Activated T-helper 1 cell treated with anti-CD3 and anti-CD28 coated beads, Interleukin-12 subunit alpha, Interleukin-12 subunit beta, Interleukin-2, Interleukin-4 antibody, amounts not matched to agents 30 ng/mL and 10 ng/mL and 1 ng/mL, durations not matched to agents 14 hours and 24 hours and 36 hours (primary cell): ENCODE measurements at regions not wholly inside any gene's neighbourhood (a gene's known extent, or its start where the extent isn't known, plus 50 kb on each side); places are given as distances from the start of the nearest gene placed in this dataset.
A peak's percentile ranks its signal among the peaks of the same experiment; 100 is the strongest.

Experiments used
- DNase-seq: peaks from one replicate; pipeline ENCODE4 v3.0.0; 2021; ENCODE audit warnings: low spot score
- H3K27ac Mint-ChIP-seq: one replicate; pipeline ENCODE4 v1.8.0; 2021; ENCODE audit warnings: mild to moderate bottlenecking, mixed read lengths
- H3K27me3 Mint-ChIP-seq: one replicate; pipeline ENCODE4 v1.8.0; 2022; ENCODE audit warnings: mild to moderate bottlenecking, moderate library complexity, mixed read lengths; ENCODE audit not compliant: insufficient read depth
- H3K36me3 Mint-ChIP-seq: one replicate; pipeline ENCODE4 v1.8.0; 2021; ENCODE audit warnings: low read depth, mixed read lengths
- H3K4me1 Mint-ChIP-seq: one replicate; pipeline ENCODE4 v1.8.0; 2021; ENCODE audit warnings: low read depth, mixed read lengths
- H3K4me3 Mint-ChIP-seq: one replicate; pipeline ENCODE4 v1.8.0; 2021; ENCODE audit warnings: mild to moderate bottlenecking, moderate library complexity, mixed read lengths
- H3K9me3 Mint-ChIP-seq: one replicate; pipeline ENCODE4 v1.8.0; 2021; ENCODE audit warnings: mixed read lengths
- intact Hi-C: fragments of 100-400 bp; cut with micrococcal nuclease; formaldehyde crosslinking; loops from one replicate; pipeline ENCODE4 v1.15.1; 2024

DNA sequence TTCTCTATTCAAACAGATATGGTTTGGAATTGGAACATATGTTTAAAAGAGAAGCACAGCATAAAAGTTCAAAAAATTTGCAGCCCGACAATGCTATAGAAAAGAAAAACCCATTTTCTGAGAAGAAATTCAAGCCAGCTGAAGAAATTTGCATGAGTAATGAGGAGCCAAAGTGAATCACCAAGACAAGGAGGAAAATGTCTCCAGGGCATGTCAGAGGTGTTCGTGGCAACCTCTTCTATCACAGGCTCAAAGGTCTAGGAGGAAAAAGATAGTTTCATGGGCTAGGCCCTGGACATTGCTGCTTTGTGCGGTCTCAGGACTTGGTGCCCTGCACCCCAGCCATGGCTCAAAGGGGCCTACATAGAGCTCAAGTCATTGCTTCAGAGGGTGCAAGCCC is 134.8 kb upstream of the ADAMTS16 start:
- DNase-seq = no peak
- intact Hi-C loops = no loop called here
- no peak overlapping the region for H3K27ac Mint-ChIP-seq
- H3K4me1 Mint-ChIP-seq = no peaks in the 10 kb centered on the region
- H3K36me3 Mint-ChIP-seq = no peaks in the 10 kb centered on the region
- no peak overlapping the region for H3K4me3 Mint-ChIP-seq
- peaks cover 7% of the 10 kb centered on the region for H3K9me3 Mint-ChIP-seq
- no peaks in the 10 kb centered on the region for H3K27me3 Mint-ChIP-seq

DNA sequence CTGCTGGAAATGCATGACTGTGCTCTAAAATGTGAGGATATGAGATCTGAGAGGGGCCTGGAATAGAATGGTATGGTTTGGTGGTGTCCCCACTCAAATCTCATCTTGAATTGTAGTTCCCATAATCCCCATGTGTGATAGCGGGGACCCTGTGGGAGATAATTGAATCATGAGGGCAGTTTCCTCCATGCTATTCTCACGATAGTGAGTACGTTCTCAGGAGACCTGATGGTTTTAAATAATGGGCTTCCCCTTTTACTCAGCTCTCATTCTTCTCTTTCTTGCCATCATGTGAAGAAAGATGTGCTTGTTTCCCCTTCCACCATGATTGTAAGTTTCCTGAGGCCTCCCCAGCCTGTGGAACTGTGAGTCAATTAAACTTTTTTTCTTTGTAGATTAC is 133.6 kb upstream of the ADAMTS16 start:
- H3K9me3 Mint-ChIP-seq = peaks cover 14% of the 10 kb centered on the region
- no peaks in the 10 kb centered on the region for H3K36me3 Mint-ChIP-seq
- no peaks in the 10 kb centered on the region for H3K4me1 Mint-ChIP-seq
- intact Hi-C loops = no loop called here
- DNase-seq = no peak
- H3K27ac Mint-ChIP-seq = no peak overlapping the region
- no peak overlapping the region for H3K4me3 Mint-ChIP-seq
- H3K27me3 Mint-ChIP-seq = no peaks in the 10 kb centered on the region

DNA sequence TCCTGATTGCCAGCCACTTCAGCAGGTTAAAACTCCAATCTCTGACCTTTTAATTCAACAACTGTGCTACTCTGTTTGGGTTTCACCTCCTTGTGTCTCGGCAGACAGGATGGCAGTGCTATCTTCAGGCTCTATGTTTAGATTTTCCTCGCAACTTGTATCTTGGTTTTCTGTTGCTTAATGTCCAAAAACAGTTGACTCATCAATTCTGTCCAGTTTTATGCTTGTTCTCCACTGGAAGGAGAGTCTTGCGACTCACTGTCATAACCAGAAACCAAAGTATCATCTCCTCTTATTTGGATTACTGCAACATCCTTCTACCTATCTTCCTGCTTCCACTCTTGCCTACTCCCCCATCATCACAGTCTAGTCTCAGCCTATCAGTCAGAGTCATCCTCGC is 130.9 kb upstream of the ADAMTS16 start:
- Mint-ChIP-seq H3K36me3 (no peaks in the 10 kb centered on the region), H3K27me3 (no peaks in the 10 kb centered on the region), H3K4me1 (no peaks in the 10 kb centered on the region), H3K9me3 (peaks cover 16% of the 10 kb centered on the region), H3K4me3 (no peak overlapping the region), H3K27ac (no peak overlapping the region)
- intact Hi-C loops = no loop called here
- DNase-seq = no peak

DNA sequence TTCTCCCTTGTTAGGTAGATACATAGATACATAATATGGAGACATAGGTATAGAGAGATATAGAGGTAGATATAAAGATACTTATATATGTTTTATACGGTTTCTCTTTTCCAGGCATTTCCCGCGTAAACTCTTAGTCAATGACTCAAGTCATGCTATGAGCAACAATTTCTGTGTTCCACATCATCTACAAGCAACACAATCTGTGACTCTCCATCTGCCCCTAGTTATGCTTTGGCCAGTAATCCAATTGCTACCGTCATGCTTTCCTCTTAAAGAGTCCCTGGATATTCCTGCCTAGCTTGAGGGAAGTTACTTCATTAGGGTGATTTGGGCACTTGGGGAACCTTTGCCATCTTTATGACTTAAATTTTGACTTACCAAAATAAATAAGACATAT is 129.0 kb upstream of the ADAMTS16 start:
- Mint-ChIP-seq H3K27ac (no peak overlapping the region), H3K9me3 (peaks cover 16% of the 10 kb centered on the region), H3K27me3 (no peaks in the 10 kb centered on the region), H3K4me1 (no peaks in the 10 kb centered on the region), H3K36me3 (no peaks in the 10 kb centered on the region), H3K4me3 (no peak overlapping the region)
- no peak for DNase-seq
- intact Hi-C loops = no loop called here

DNA sequence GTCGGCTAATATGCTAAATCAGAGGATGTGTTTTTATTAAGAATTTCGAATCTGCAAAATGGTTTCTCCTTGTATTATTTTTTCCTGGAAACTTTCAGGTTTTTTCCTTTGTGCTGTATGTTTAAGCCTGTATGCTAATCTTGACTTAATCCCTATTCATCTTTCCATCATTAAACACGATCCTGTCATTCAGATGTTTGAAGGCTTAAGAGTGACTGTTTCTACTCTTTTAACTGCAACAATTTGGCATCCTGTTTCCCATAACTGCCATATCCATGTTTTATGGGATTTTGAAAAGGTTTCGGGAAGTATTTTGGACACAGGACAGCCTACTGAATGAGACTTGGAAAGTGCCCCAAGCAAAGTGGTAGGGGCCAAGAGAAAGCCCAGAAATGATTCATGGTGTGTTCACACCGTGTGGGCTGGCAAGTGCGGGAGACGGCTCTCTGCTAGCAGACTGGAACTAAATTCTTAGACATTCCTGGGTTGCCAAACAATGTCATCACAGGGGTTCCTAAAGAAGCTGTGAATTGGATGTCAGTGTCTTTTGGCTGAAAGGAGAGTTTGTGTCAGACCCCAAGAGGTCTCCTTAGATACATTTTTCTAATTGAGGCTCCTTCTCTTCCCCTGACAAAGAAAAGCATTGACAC is 125.4 kb upstream of the ADAMTS16 start:
- Mint-ChIP-seq H3K9me3 (peaks cover 15% of the 10 kb centered on the region), H3K4me3 (no peak overlapping the region), H3K27me3 (no peaks in the 10 kb centered on the region), H3K27ac (no peak overlapping the region), H3K36me3 (no peaks in the 10 kb centered on the region), H3K4me1 (no peaks in the 10 kb centered on the region)
- no peak for DNase-seq
- intact Hi-C loops = no loop called here

DNA sequence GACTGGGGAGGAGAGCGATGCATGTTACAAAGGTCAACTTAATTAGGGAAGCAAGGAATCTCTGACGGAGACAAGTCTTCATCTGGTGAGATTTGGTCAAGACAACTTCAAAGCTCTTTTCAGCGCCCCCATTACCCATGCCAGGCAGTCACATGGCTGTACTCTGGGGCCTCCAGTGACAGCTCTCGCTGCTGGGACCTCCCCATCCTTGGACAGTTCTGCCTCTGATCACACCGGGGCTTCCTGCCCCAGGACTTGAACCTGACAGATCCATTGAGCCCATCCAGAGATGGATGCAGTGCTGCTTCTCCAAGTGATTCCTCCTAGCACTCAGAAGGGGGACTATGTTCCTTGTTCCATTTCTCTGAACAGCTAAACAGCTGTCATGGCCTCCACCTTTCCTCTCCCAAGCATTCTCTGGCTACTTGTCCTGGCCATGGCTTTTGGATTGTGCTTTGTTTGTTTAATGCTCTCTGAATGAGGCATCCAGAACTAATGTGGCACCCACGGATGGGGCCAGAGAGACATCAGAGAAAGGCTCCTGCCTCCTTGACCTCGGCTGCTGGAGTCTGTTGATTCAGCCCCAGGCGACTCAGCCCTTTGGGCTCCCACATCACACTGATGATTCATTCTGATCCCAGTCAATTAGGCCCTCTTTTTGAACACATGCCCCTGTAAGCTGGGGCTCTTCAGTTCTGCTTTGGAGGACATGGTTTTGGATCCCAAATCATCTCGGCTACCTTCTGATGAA is 122.1 kb upstream of the ADAMTS16 start:
- Mint-ChIP-seq H3K27ac (no peak overlapping the region), H3K36me3 (no peaks in the 10 kb centered on the region), H3K27me3 (no peaks in the 10 kb centered on the region), H3K4me3 (no peak overlapping the region), H3K4me1 (no peaks in the 10 kb centered on the region), H3K9me3 (peaks cover 4% of the 10 kb centered on the region)
- intact Hi-C loops = no loop called here
- DNase-seq = no peak

DNA sequence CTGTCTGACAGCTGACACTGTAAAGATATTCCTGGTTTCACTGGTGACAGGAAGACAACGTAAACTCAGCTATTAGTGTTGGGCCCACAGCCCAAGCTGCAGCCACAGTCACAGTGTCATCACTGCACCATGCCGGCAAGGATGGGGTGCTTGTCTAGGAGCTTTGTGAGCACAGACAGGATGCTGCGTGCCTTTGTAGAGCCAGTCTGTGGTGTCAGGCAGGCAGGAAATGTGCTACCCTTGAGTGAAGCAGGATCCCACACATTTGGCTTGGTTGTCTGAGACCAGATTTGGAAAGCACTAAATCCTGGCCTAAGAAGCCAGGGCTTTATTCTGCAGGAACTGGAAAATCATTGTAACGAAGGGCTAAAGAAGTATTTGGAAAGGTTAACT is 121.6 kb upstream of the ADAMTS16 start:
- no peaks in the 10 kb centered on the region for H3K36me3 Mint-ChIP-seq
- H3K9me3 Mint-ChIP-seq = peaks cover 4% of the 10 kb centered on the region
- DNase-seq = no peak
- intact Hi-C loops = no loop called here
- no peak overlapping the region for H3K27ac Mint-ChIP-seq
- H3K4me1 Mint-ChIP-seq = no peaks in the 10 kb centered on the region
- H3K27me3 Mint-ChIP-seq = no peaks in the 10 kb centered on the region
- H3K4me3 Mint-ChIP-seq = no peak overlapping the region

DNA sequence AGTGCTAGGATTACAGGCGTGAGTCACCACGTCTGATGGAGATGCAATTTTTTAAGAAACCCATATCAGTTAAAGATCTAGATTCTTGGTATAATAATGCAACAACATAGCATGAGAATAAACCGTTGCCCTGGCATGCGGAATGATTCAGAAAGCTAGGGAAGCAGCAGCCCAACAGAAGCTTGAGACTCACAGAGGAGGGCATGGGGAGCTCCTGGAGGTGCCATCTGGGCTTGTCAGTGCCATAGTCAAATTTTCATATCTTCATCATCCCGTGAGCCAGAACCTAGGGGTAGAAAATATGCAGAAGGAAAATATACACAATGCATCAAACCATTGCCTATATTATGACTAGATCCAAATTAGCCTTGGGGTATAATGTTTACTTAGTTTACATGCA is 118.7 kb upstream of the ADAMTS16 start:
- Mint-ChIP-seq H3K4me3 (no peak overlapping the region), H3K27ac (no peak overlapping the region), H3K9me3 (peaks cover 23% of the 10 kb centered on the region), H3K27me3 (no peaks in the 10 kb centered on the region), H3K4me1 (no peaks in the 10 kb centered on the region), H3K36me3 (peaks cover 3% of the 10 kb centered on the region)
- intact Hi-C loops = no loop called here
- DNase-seq = no peak

DNA sequence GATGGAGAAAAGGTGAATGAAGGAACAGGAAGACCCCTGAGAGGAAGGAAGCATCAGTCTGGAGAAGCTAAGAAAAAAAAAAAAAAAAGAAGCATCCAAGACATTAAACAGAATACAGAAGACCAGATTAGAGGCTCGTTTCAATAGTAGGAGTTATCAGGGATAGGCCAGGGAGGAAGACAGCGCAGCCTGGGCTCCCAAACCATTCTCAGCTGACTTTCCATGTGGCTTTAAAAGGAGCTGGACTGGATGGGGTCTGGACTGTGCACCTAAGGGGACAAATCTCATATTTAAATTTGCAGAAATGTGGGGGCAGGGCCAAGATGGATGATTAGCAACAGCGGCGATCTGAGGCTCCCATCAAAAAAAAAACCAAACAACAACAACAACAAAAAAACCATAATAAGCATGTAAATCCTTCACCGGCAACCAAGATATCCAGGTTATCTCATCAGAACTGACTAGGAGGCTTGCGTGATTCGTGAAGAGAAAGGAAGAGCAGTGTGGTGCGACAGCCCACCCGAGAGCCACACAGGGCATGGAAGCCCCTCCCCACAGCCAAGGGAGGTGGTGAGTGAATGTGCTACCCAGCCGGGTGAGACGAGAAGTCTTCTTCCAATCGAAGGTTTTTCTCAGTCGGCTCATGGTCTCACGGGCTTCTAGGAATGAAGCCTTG is 114.9 kb upstream of the ADAMTS16 start:
- Mint-ChIP-seq H3K27me3 (no peaks in the 10 kb centered on the region), H3K27ac (peak overlapping the region; percentile 19), H3K4me1 (no peaks in the 10 kb centered on the region), H3K36me3 (peaks cover 3% of the 10 kb centered on the region), H3K9me3 (peaks cover 24% of the 10 kb centered on the region), H3K4me3 (no peak overlapping the region)
- intact Hi-C loops = no loop called here
- DNase-seq = no peak

DNA sequence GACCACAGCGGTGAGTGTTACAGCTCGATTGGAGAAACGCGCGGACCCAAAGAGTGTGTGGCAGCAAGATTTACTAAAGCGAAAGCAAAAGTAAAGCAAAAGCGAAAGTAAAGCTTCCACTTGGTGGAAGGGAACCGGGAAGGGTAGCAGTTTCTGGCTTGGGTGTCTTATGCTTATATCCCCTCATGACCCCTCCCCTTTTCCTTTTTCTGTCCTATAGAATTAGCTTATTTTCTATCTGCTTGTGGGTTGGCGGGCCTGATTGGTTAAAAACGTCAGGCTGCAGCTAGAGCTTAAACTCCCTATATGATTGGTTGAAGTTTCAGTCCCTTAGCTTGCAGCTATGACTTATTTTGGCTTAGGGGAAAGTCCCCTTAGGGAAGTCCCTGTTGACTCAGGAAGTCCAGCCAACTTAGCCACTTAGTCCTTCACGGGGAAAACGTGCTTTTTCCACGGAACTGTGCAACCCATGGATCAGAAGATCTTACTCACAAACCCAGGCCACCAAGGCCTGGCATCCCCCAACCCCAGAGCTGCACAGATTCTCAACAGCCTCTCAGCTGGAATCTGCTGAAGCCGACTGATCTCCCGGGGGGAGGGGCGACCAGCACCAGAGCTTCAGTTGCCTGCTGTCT is 114.2 kb upstream of the ADAMTS16 start:
- no peaks in the 10 kb centered on the region for H3K4me1 Mint-ChIP-seq
- H3K9me3 Mint-ChIP-seq = peaks cover 24% of the 10 kb centered on the region
- H3K27ac Mint-ChIP-seq = peak overlapping the region; percentile 18
- H3K4me3 Mint-ChIP-seq = no peak overlapping the region
- H3K36me3 Mint-ChIP-seq = peaks cover 3% of the 10 kb centered on the region
- H3K27me3 Mint-ChIP-seq = no peaks in the 10 kb centered on the region
- intact Hi-C loops = no loop called here
- no peak for DNase-seq

DNA sequence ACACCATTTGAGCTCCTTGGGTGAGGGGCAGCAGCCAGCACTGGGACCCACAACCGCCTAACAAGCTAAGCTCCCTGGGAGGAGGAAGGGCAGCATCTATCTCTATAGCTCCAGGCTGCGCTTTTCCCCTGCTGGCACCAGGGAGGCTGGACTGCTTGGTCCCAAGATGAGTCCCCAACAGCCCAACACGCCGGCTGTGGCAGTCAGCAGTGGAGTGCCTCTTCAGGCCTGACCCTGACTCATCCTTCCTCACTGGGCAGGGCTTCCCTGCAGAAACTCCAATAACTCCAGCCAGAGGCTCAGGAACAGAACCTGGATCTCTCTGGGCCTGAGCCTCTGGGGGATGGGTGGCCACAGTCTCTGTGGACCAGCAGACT is 113.7 kb upstream of the ADAMTS16 start:
- Mint-ChIP-seq H3K4me3 (no peak overlapping the region), H3K36me3 (peaks cover 3% of the 10 kb centered on the region), H3K4me1 (no peaks in the 10 kb centered on the region), H3K9me3 (peaks cover 24% of the 10 kb centered on the region), H3K27me3 (no peaks in the 10 kb centered on the region), H3K27ac (no peak overlapping the region)
- no peak for DNase-seq
- intact Hi-C loops = no loop called here

DNA sequence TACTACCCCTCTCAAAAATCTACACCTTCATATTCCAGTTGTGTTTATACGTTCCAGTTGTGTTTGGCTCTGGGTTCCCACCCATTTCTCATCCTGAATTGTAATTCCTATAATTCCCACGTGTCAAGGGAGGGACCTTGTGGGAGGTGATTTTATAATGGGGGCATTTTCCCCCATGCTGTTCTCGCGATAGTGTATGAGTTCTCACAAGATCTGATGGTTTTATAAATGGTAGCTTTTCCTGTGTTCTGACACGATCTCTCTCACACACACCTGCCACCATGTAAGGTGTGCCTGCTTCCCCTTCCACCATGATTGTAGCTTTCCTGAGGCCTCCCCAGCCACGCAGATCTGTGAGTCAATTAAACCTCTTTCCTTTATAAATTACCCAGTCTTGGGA is 108.5 kb upstream of the ADAMTS16 start:
- H3K4me3 Mint-ChIP-seq = no peak overlapping the region
- no peak for DNase-seq
- H3K36me3 Mint-ChIP-seq = no peaks in the 10 kb centered on the region
- H3K9me3 Mint-ChIP-seq = peaks cover 15% of the 10 kb centered on the region
- H3K27ac Mint-ChIP-seq = no peak overlapping the region
- no peaks in the 10 kb centered on the region for H3K27me3 Mint-ChIP-seq
- intact Hi-C loops = no loop called here
- no peaks in the 10 kb centered on the region for H3K4me1 Mint-ChIP-seq

DNA sequence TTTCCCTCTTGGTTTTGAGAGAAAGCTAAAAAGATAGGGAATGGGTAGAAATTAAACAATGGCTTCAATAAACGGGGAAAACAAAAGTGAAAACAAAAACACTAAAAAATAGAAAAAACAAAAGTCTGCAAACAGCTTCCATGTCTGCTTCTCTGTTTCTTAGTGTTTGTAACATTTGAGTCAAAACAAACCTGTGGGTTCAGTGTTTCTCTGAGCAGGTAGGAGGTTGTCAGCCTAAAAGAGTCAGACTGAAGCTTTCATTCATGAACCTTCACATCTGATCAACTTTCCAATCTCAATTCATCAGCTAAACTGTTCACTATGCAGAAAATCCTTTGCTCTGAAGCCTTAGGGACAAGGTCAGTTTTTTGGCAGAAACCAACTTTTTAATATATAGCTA is 102.5 kb upstream of the ADAMTS16 start:
- Mint-ChIP-seq H3K4me1 (no peaks in the 10 kb centered on the region), H3K9me3 (peaks cover 7% of the 10 kb centered on the region), H3K4me3 (no peak overlapping the region), H3K27me3 (no peaks in the 10 kb centered on the region), H3K36me3 (no peaks in the 10 kb centered on the region), H3K27ac (no peak overlapping the region)
- DNase-seq = no peak
- intact Hi-C loops = no loop called here
